A549 (cell line): ENCODE measurements at regions not wholly inside any gene's neighbourhood (a gene's known extent, or its start where the extent isn't known, plus 50 kb on each side); places are given as distances from the start of the nearest gene placed in this dataset.

Experiments used
- ATAC-seq, 2 experiments: fragments of 200-7000 bp in 1 of 2; fragments of >200 bp in 1 of 2; cut with Nextera tagmentation in 1 of 2; cut with Tn5 transposase in 1 of 2; 3 replicates each; pipeline versions ENCODE4 v1.8.0 to v1.9.1; 2018 to 2020; ENCODE audit warnings: mild to moderate bottlenecking in 1 of 2, moderate library complexity in 1 of 2
- CTCF ChIA-PET: fragments of 300-600 bp; sonication (Branson Sonifier 250); formaldehyde crosslinking; extraction: SDS; loops from one replicate; lab custom pipeline; 2021; ENCODE audit warnings: antibody characterized with exemption, inconsistent platforms; lab: Yijun Ruan, JAX
- POLR2A ChIA-PET: fragments of 350-600 bp; formaldehyde crosslinking; extraction: SDS; loops from one replicate; lab custom pipeline; 2021; ENCODE audit warnings: antibody characterized with exemption, inconsistent platforms; lab: Yijun Ruan, JAX
- DNase-seq, 2 experiments: peaks; one replicate each; pipeline versions ENCODE4 v3.0.0 to v3.0.0-alpha.2; 2011 to 2016; ENCODE audit warnings: low read depth in 1 of 2, low spot score in 1 of 2
- FAIRE-seq: peaks from 2 replicates; lab custom pipeline; 2011; peaks lifted over from hg19 to GRCh38; lab: Jason Lieb, UNC
- H3K27ac ChIP-seq, 2 experiments: fragments of >200 bp; sonication (Bioruptor Twin); formaldehyde crosslinking; 3 replicates each; pipeline ENCODE4 v1.5.1; 2016 to 2017
- H3K4me1 ChIP-seq: fragments of >200 bp; sonication (Bioruptor Twin); formaldehyde crosslinking; 3 replicates; pipeline ENCODE4 v1.6.1; 2016
- H3K4me2 ChIP-seq: fragments of >200 bp; sonication (Bioruptor Twin); formaldehyde crosslinking; 3 replicates; pipeline ENCODE4 v1.6.1; 2016
- H3K4me3 ChIP-seq: fragments of >200 bp; sonication (Bioruptor Twin); formaldehyde crosslinking; 3 replicates; pipeline ENCODE4 v1.5.1; 2016
- H3K9me3 ChIP-seq: fragments of >200 bp; sonication (Bioruptor Twin); formaldehyde crosslinking; 3 replicates; pipeline ENCODE4 v1.6.1; 2016
- BHLHE40 ChIP-seq: IDR thresholded peaks from 2 replicates; pipeline ENCODE4 v1.6.1; 2012; ENCODE audit warnings: low read depth, low read length, inconsistent platforms
- CBX8 ChIP-seq: fragments of 200-600 bp; sonication (generic); IDR thresholded peaks from 2 replicates; pipeline ENCODE4 v1.6.1; 2016
- CEBPB ChIP-seq, 2 experiments: fragments of >200 bp in 1 of 2; sonication (Bioruptor Twin) in 1 of 2; formaldehyde crosslinking in 1 of 2; IDR thresholded peaks; 2 replicates each; pipeline ENCODE4 v1.6.1; 2012 to 2016
- CHD2 ChIP-seq: fragments of 150-350 bp; IDR thresholded peaks from 2 replicates; pipeline ENCODE4 v1.6.1; 2014; ENCODE audit warnings: low read length; ENCODE audit not compliant: partially characterized antibody
- CHD4 ChIP-seq: fragments of 200-600 bp; sonication (generic); IDR thresholded peaks from 2 replicates; pipeline ENCODE4 v1.6.1; 2016; ENCODE audit warnings: antibody characterized with exemption, mild to moderate bottlenecking, borderline replicate concordance
- EHMT2 ChIP-seq: fragments of 200-600 bp; sonication (generic); IDR thresholded peaks from 2 replicates; pipeline ENCODE4 v1.6.1; 2016; ENCODE audit warnings: antibody characterized with exemption, low read depth, mild to moderate bottlenecking, moderate library complexity
- FOXS1 ChIP-seq: fragments of 250-450 bp; sonication (Bioruptor Pico); IDR thresholded peaks from 2 replicates; pipeline ENCODE4 v1.5.0; 2020; ENCODE audit warnings: mild to moderate bottlenecking, moderate library complexity
- HDAC2 ChIP-seq: fragments of 200-600 bp; sonication (generic); IDR thresholded peaks from 2 replicates; pipeline ENCODE4 v1.6.1; 2016
- KDM5A ChIP-seq: fragments of 200-600 bp; sonication (generic); IDR thresholded peaks from 2 replicates; pipeline ENCODE4 v1.6.1; 2016; ENCODE audit warnings: antibody characterized with exemption, mild to moderate bottlenecking
- MAFK ChIP-seq: fragments of 450-650 bp; IDR thresholded peaks from 2 replicates; pipeline ENCODE4 v1.6.1; 2014; ENCODE audit not compliant: partially characterized antibody
- MAZ ChIP-seq: fragments of 150-350 bp; IDR thresholded peaks from 2 replicates; pipeline ENCODE4 v1.6.1; 2014; ENCODE audit warnings: antibody characterized with exemption, low read depth, low read length, borderline replicate concordance
- NPAS2 ChIP-seq: fragments of 250-450 bp; sonication (Bioruptor Pico); IDR thresholded peaks from 2 replicates; pipeline ENCODE4 v1.8.0; 2022; ENCODE audit warnings: mild to moderate bottlenecking, moderate library complexity, borderline replicate concordance
- RCOR1 ChIP-seq: fragments of 150-350 bp; IDR thresholded peaks from 2 replicates; pipeline ENCODE4 v1.6.1; 2014; ENCODE audit warnings: antibody characterized with exemption, low read length, low read depth
- TFCP2L1 ChIP-seq: fragments of 250-450 bp; sonication (Bioruptor Pico); IDR thresholded peaks from 2 replicates; pipeline ENCODE4 v1.5.0; 2021; ENCODE audit warnings: mild to moderate bottlenecking
- TP53 ChIP-seq: fragments of 250-450 bp; sonication (Bioruptor Pico); IDR thresholded peaks from 2 replicates; pipeline ENCODE4 v1.5.0; 2021; ENCODE audit warnings: mild to moderate bottlenecking, moderate library complexity
- ZNF302 ChIP-seq: fragments of 250-450 bp; sonication (Bioruptor Pico); IDR thresholded peaks from 2 replicates; pipeline ENCODE4 v1.9.0; 2021; ENCODE audit warnings: inconsistent platforms, mild to moderate bottlenecking, moderate library complexity
- ZSCAN20 ChIP-seq: fragments of 250-450 bp; sonication (Bioruptor Pico); IDR thresholded peaks from 2 replicates; pipeline ENCODE4 v1.8.0; 2022; ENCODE audit warnings: mild to moderate bottlenecking, moderate library complexity
- WGBS: methylation state at CpG from one replicate; pipeline ENCODE4 v1.1.6; 2017; ENCODE audit errors: missing lambda C conversion rate; 5-methylcytosine and 5-hydroxymethylcytosine counted together
- TF ChIP-seq, protein P1 (sequence below): IDR thresholded peaks from 2 replicates; pipeline ENCODE4 v1.6.1; 2012
- TF ChIP-seq, protein P2 (sequence below): fragments of 250-450 bp; sonication (Bioruptor Pico); IDR thresholded peaks from 2 replicates; pipeline ENCODE4 v1.5.0; 2021; ENCODE audit warnings: mild to moderate bottlenecking, moderate library complexity, borderline replicate concordance
- TF ChIP-seq, protein P3 (sequence below): fragments of 150-350 bp; IDR thresholded peaks from 2 replicates; pipeline ENCODE4 v1.6.1; 2014; ENCODE audit warnings: low read depth, mild to moderate bottlenecking, low read length
- TF ChIP-seq, protein P4 (sequence below): IDR thresholded peaks from 2 replicates; pipeline ENCODE4 v1.6.1; 2012; ENCODE audit warnings: low read depth, borderline replicate concordance

GRCh38 chr18:66819235-66819634 is 215.3 kb upstream of the CDH19 start:
- Histone ChIP-seq H3K4me1 (no peaks in the 10 kb centered on the region), H3K27ac (no peak overlapping the region), H3K9me3 (no peaks in the 10 kb centered on the region), H3K4me2 (no peak overlapping the region), H3K4me3 (no peak overlapping the region)
- 65% methylated on average over 1 of the region's 1 CpG for WGBS
- ATAC-seq (no peak), FAIRE-seq (no peak), DNase-seq (no peak)
- CTCF ChIA-PET: no interaction called here
- no peak for TF ChIP-seq NPAS2
- no peak for TF ChIP-seq MAFK
- TF ChIP-seq EHMT2: no peak
- TF ChIP-seq CBX8: no peak
- no peak for TF ChIP-seq FOXS1
- TF ChIP-seq MAZ: no peak
- TF ChIP-seq RCOR1: no peak
- TF ChIP-seq HDAC2: no peak
- TF ChIP-seq BHLHE40: no peak
- TF ChIP-seq, protein P1, sequence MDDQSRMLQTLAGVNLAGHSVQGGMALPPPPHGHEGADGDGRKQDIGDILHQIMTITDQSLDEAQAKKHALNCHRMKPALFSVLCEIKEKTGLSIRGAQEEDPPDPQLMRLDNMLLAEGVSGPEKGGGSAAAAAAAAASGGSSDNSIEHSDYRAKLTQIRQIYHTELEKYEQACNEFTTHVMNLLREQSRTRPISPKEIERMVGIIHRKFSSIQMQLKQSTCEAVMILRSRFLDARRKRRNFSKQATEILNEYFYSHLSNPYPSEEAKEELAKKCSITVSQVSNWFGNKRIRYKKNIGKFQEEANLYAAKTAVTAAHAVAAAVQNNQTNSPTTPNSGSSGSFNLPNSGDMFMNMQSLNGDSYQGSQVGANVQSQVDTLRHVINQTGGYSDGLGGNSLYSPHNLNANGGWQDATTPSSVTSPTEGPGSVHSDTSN: no peak
- no peak for TF ChIP-seq TFCP2L1 (CRISPR knock-in tag)
- no peak for TF ChIP-seq CHD2
- POLR2A ChIA-PET: no interaction called here

DNA sequence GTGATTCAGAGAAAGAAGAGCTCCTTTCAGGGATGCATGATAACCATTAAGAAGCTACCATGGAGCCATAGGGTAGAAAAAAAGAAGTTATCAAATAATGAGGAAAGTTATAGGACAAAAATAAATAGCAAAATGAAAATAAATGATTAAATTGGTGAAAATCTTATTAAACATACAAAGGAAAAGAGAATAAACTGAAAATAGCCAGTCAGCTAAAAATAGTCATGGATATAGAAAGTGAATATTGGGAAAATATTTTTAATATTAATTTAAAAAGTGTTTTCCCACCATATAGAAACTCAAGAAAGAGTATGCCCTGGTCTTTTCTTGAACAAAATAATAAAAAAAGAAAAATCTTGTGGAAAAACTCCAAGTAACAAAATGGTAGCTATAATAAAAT is 209.2 kb upstream of the CDH19 start:
- Histone ChIP-seq H3K4me1 (no peaks in the 10 kb centered on the region), H3K27ac (no peak overlapping the region), H3K9me3 (no peaks in the 10 kb centered on the region), H3K4me2 (no peak overlapping the region), H3K4me3 (no peak overlapping the region)
- DNase-seq (no peak), ATAC-seq (no peak), FAIRE-seq (no peak)
- POLR2A ChIA-PET: no interaction called here
- TF ChIP-seq TP53 (no peak), ZNF302 (CRISPR knock-in tag) (no peak)
- CTCF ChIA-PET: no interaction called here

DNA sequence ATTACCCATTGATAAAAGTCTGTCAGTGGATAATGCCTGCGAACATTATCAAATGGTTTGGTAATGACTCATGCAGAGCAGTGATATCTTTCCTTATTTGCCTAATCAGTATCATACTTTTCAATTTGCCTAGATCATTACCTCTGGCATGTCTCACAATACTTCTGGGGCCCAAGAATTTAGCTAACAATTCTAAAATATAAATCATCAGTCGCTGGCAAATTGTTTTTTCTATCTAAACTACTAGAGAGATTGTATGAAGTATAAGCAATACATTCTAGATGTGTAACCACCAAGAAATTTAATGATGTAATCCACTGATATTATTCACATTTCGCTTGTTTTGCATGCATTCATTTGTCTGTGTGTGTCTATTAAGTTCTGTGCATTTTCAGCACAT is 191.2 kb upstream of the CDH19 start:
- H3K4me1 ChIP-seq: no peaks in the 10 kb centered on the region
- no peak overlapping the region for H3K4me3 ChIP-seq
- DNase-seq (no peak), ATAC-seq (no peak), FAIRE-seq (no peak)
- 7% methylated on average over 3 of the region's 3 CpGs for WGBS
- no peak for TF ChIP-seq ZNF302 (CRISPR knock-in tag)
- no peak for TF ChIP-seq KDM5A
- TF ChIP-seq CEBPB (IDR thresholded peaks at IDR 0.05): no peak
- TF ChIP-seq, protein P2, sequence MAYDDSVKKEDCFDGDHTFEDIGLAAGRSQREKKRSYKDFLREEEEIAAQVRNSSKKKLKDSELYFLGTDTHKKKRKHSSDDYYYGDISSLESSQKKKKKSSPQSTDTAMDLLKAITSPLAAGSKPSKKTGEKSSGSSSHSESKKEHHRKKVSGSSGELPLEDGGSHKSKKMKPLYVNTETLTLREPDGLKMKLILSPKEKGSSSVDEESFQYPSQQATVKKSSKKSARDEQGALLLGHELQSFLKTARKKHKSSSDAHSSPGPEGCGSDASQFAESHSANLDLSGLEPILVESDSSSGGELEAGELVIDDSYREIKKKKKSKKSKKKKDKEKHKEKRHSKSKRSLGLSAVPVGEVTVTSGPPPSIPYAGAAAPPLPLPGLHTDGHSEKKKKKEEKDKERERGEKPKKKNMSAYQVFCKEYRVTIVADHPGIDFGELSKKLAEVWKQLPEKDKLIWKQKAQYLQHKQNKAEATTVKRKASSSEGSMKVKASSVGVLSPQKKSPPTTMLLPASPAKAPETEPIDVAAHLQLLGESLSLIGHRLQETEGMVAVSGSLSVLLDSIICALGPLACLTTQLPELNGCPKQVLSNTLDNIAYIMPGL (CRISPR knock-in tag): no peak
- no peak for TF ChIP-seq ZSCAN20 (CRISPR knock-in tag)
- TF ChIP-seq, protein P3, sequence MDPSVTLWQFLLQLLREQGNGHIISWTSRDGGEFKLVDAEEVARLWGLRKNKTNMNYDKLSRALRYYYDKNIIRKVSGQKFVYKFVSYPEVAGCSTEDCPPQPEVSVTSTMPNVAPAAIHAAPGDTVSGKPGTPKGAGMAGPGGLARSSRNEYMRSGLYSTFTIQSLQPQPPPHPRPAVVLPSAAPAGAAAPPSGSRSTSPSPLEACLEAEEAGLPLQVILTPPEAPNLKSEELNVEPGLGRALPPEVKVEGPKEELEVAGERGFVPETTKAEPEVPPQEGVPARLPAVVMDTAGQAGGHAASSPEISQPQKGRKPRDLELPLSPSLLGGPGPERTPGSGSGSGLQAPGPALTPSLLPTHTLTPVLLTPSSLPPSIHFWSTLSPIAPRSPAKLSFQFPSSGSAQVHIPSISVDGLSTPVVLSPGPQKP: no peak
- TF ChIP-seq CHD4: no peak
- no peak for TF ChIP-seq EHMT2
- TF ChIP-seq, protein P4, sequence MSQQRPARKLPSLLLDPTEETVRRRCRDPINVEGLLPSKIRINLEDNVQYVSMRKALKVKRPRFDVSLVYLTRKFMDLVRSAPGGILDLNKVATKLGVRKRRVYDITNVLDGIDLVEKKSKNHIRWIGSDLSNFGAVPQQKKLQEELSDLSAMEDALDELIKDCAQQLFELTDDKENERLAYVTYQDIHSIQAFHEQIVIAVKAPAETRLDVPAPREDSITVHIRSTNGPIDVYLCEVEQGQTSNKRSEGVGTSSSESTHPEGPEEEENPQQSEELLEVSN: no peak
- no peaks in the 10 kb centered on the region for H3K9me3 ChIP-seq
- no peak overlapping the region for H3K27ac ChIP-seq
- ChIA-PET POLR2A (no interaction called here), CTCF (no interaction called here)
- H3K4me2 ChIP-seq: no peak overlapping the region
